ENCODE measurements at regions not wholly inside any gene's neighbourhood (a gene's known extent, or its start where the extent isn't known, plus 50 kb on each side); places are given as distances from the start of the nearest gene placed in this dataset.
"Not testable (repeated sequence)": the region's sequence is repeated elsewhere in the genome, so short reads cannot be mapped to it uniquely, and the experiment has no call there.

DNA sequence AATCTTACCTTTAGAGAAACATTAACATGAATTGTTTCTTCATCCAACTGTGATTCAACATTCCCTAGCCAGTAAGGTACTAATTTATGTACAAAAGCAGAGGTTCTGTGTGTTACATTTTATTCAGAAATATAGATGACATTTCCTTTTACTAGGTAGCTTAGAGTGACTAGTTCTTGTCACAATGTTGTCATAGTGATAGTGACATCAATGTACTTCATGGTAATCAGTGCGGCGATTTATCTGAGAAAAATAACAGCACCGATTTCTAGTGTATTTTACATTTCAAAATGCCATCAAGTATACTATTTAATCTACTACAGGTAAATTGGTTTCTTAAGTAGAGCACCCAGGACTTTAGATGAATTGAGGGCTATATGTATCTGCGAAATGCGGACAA lies 72.1 kb upstream of the DGKB start:
- no peaks in the 10 kb centered on the region for H3F3A ChIP-seq (ENCODE audit: insufficient read depth, low read depth)
- H3K27ac ChIP-seq: no peak overlapping the region
- H3K36me3 ChIP-seq (ENCODE audit: low read depth): no peaks in the 10 kb centered on the region
- no peaks in the 10 kb centered on the region for H3K79me2 ChIP-seq (ENCODE audit: low read depth)
- intact Hi-C loops (cut with micrococcal nuclease; ENCODE audit: unreplicated experiment): no loop called here
- CTCF ChIA-PET: no interaction called here
- H3K4me1 ChIP-seq (replicated peaks; ENCODE audit: insufficient read depth): no peaks in the 10 kb centered on the region
- no peak overlapping the region for H2AFZ ChIP-seq
- POLR2A ChIA-PET (ENCODE audit: unreplicated experiment): no interaction called here
- H3K9me3 ChIP-seq (ENCODE audit: insufficient read depth, low read depth): no peaks in the 10 kb centered on the region
- no peak overlapping the region for H3K4me3 ChIP-seq
- no peak overlapping the region for H3K4me2 ChIP-seq
- no peak for DNase-seq
- H3K27me3 ChIP-seq (ENCODE audit: insufficient read depth, low read depth): no peaks in the 10 kb centered on the region
- TF ChIP-seq, protein P1, sequence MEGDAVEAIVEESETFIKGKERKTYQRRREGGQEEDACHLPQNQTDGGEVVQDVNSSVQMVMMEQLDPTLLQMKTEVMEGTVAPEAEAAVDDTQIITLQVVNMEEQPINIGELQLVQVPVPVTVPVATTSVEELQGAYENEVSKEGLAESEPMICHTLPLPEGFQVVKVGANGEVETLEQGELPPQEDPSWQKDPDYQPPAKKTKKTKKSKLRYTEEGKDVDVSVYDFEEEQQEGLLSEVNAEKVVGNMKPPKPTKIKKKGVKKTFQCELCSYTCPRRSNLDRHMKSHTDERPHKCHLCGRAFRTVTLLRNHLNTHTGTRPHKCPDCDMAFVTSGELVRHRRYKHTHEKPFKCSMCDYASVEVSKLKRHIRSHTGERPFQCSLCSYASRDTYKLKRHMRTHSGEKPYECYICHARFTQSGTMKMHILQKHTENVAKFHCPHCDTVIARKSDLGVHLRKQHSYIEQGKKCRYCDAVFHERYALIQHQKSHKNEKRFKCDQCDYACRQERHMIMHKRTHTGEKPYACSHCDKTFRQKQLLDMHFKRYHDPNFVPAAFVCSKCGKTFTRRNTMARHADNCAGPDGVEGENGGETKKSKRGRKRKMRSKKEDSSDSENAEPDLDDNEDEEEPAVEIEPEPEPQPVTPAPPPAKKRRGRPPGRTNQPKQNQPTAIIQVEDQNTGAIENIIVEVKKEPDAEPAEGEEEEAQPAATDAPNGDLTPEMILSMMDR (conservative IDR thresholded peaks at IDR 0.05): no peak
- TF ChIP-seq EZH2 (IDR thresholded peaks at IDR 0.05; ENCODE audit: low read depth): no peak
- no TSS peak for BruUV-seq (replicated peaks)
- H3K9me2 ChIP-seq (ENCODE audit: insufficient read depth): no peaks in the 10 kb centered on the region
- H4K20me1 ChIP-seq (ENCODE audit: insufficient read depth): no peaks in the 10 kb centered on the region

DNA sequence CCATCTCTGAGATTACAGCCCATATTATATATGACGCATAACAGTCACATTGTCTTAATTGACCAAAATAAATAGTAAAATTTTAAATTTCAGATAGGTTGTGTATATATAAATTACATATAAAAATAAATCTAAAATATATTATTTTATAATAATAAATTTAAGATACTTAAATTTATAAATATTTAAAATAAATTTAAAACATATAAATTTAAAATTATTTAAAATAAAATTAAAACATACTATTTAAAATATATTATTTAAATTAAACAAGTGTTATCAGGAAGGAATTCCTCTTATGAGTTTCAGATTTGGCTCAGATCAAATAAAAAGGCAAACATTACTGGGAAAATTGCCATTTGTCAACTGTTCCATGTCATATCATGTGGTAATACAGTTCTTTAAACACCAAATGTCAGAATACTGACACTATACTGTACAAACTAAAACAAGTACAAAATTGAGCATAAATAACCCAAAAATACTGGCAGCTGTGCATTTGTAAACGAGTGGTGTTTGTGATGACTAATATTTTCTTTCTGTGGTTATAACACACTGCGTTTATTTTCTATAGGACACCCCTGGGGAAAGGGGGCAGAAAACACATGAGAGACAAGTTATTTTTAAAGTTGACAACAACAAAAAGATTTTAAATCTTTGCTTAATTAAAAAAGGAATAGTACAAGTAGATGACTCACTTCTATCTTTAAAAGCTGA lies 71.3 kb upstream of the DGKB start:
- no peaks in the 10 kb centered on the region for H3F3A ChIP-seq (ENCODE audit: insufficient read depth, low read depth)
- no peaks in the 10 kb centered on the region for H3K9me3 ChIP-seq (ENCODE audit: insufficient read depth, low read depth)
- intact Hi-C loops (cut with micrococcal nuclease; ENCODE audit: unreplicated experiment): no loop called here
- H3K4me3 ChIP-seq: no peak overlapping the region
- no peaks in the 10 kb centered on the region for H3K27me3 ChIP-seq (ENCODE audit: insufficient read depth, low read depth)
- H2AFZ ChIP-seq: no peak overlapping the region
- H3K79me2 ChIP-seq (ENCODE audit: low read depth): no peaks in the 10 kb centered on the region
- ChIA-PET POLR2A (ENCODE audit: unreplicated experiment) (no interaction called here), CTCF (no interaction called here)
- no peak overlapping the region for H3K4me2 ChIP-seq
- H4K20me1 ChIP-seq (ENCODE audit: insufficient read depth): no peaks in the 10 kb centered on the region
- TF ChIP-seq, protein P1 (conservative IDR thresholded peaks at IDR 0.05): no peak
- no peak for TF ChIP-seq EZH2 (IDR thresholded peaks at IDR 0.05; ENCODE audit: low read depth)
- H3K9me2 ChIP-seq (ENCODE audit: insufficient read depth): no peaks in the 10 kb centered on the region
- no TSS peak for BruUV-seq (replicated peaks)
- no peak for DNase-seq
- H3K27ac ChIP-seq: no peak overlapping the region
- H3K36me3 ChIP-seq (ENCODE audit: low read depth): no peaks in the 10 kb centered on the region
- H3K4me1 ChIP-seq (replicated peaks; ENCODE audit: insufficient read depth): no peaks in the 10 kb centered on the region

DNA sequence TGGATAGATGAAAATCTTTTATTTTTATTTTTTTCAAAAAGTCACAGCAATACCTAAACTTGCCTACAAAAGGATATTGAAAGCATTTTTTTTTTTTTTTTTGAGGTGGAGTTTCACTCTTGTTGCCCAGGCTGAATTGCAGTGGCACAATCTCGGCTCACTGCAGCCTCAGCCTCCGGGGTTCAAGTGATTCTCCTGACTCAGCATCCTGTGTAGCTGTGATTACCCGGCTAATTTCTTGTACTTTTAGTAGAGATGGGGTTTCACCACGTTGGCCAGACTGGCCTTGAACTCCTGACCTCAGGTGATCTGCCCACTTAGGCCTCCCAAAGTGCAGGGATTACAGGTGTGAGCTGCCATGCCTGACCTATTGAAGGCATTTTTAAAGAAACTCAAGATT lies 69.1 kb upstream of the DGKB start:
- BruUV-seq (replicated peaks); H4K20me1 ChIP-seq (ENCODE audit: insufficient read depth); H2AFZ ChIP-seq; H3K36me3 ChIP-seq (ENCODE audit: low read depth); CTCF ChIA-PET; H3K4me2 ChIP-seq; H3K4me1 ChIP-seq (replicated peaks; ENCODE audit: insufficient read depth); H3K79me2 ChIP-seq (ENCODE audit: low read depth); intact Hi-C loops (cut with micrococcal nuclease; ENCODE audit: unreplicated experiment); H3K27me3 ChIP-seq (ENCODE audit: insufficient read depth, low read depth); H3K4me3 ChIP-seq; H3K9me3 ChIP-seq (ENCODE audit: insufficient read depth, low read depth); DNase-seq; POLR2A ChIA-PET (ENCODE audit: unreplicated experiment); H3K27ac ChIP-seq; H3F3A ChIP-seq (ENCODE audit: insufficient read depth, low read depth); H3K9me2 ChIP-seq (ENCODE audit: insufficient read depth): not testable (repeated sequence)

- H3K79me2 ChIP-seq (ENCODE audit: low read depth); H3K27ac ChIP-seq; H3K36me3 ChIP-seq (ENCODE audit: low read depth); H3K4me2 ChIP-seq; H4K20me1 ChIP-seq (ENCODE audit: insufficient read depth); H3F3A ChIP-seq (ENCODE audit: insufficient read depth, low read depth); POLR2A ChIA-PET (ENCODE audit: unreplicated experiment); H3K4me1 ChIP-seq (replicated peaks; ENCODE audit: insufficient read depth); DNase-seq; H3K4me3 ChIP-seq; H3K9me2 ChIP-seq (ENCODE audit: insufficient read depth); H3K27me3 ChIP-seq (ENCODE audit: insufficient read depth, low read depth); H2AFZ ChIP-seq; H3K9me3 ChIP-seq (ENCODE audit: insufficient read depth, low read depth); intact Hi-C loops (cut with micrococcal nuclease; ENCODE audit: unreplicated experiment); BruUV-seq (replicated peaks): not testable (repeated sequence)
- CTCF ChIA-PET: interaction anchor here (0.7 kb wide), 1 partner anchor 11 kb away, joined by 10 read pairs; no protein-coding TSS in a partner anchor
Measured at GRCh38 chr7:14967376-14967775, 64.8 kb upstream of the DGKB start.
